Neural progenitor cell (in vitro differentiated cells): ENCODE measurements at regions not wholly inside any gene's neighbourhood (a gene's known extent, or its start where the extent isn't known, plus 50 kb on each side); places are given as distances from the start of the nearest gene placed in this dataset.

Experiments used
- DNase-seq: peaks from one replicate; pipeline ENCODE4 v3.0.0-alpha.2; 2016; ENCODE audit warnings: low spot score
- H2AFZ ChIP-seq: fragments of 200-600 bp; sonication (generic); replicated peaks from 2 replicates; pipeline ENCODE4 v1.6.1; 2016; ENCODE audit warnings: antibody characterized with exemption
- H3F3A ChIP-seq: fragments of 200-600 bp; sonication (generic); 2 replicates; pipeline ENCODE4 v1.6.1; 2016; ENCODE audit warnings: antibody characterized with exemption, low read depth
- H3K27ac ChIP-seq: fragments of 200-600 bp; sonication (generic); 2 replicates; pipeline ENCODE4 v1.5.1; 2016; ENCODE audit warnings: mild to moderate bottlenecking
- H3K27me3 ChIP-seq: fragments of 200-600 bp; sonication (generic); 2 replicates; pipeline ENCODE4 v1.6.1; 2016; ENCODE audit warnings: mild to moderate bottlenecking, moderate library complexity
- H3K36me3 ChIP-seq: fragments of 200-600 bp; sonication (generic); 2 replicates; pipeline ENCODE4 v1.5.1; 2016
- H3K4me1 ChIP-seq: fragments of 200-600 bp; sonication (generic); 2 replicates; pipeline ENCODE4 v1.6.1; 2016; ENCODE audit warnings: mixed run types
- H3K4me2 ChIP-seq: fragments of 200-600 bp; sonication (generic); 2 replicates; pipeline ENCODE4 v1.6.1; 2016
- H3K4me3 ChIP-seq: fragments of 200-600 bp; sonication (generic); 2 replicates; pipeline ENCODE4 v1.5.1; 2016
- H3K79me2 ChIP-seq: fragments of 200-600 bp; sonication (generic); 2 replicates; pipeline ENCODE4 v1.6.1; 2016; ENCODE audit warnings: low read depth
- H3K9ac ChIP-seq: fragments of 200-600 bp; sonication (generic); 2 replicates; pipeline ENCODE4 v1.6.1; 2016
- H3K9me3 ChIP-seq: fragments of 200-600 bp; sonication (generic); 2 replicates; pipeline ENCODE4 v1.5.1; 2016; ENCODE audit warnings: low read depth
- H4K20me1 ChIP-seq: fragments of 200-600 bp; sonication (generic); 2 replicates; pipeline ENCODE4 v1.6.1; 2016; ENCODE audit warnings: low read depth
- H3K27ac Mint-ChIP-seq: 3 replicates; pipeline ENCODE4 v1.8.0; 2021; ENCODE audit warnings: mixed read lengths
- H3K27me3 Mint-ChIP-seq: 2 replicates; pipeline ENCODE4 v1.8.0; 2022; ENCODE audit warnings: low read depth, mild to moderate bottlenecking, inconsistent platforms, moderate library complexity, mixed read lengths; ENCODE audit not compliant: insufficient read depth
- H3K36me3 Mint-ChIP-seq: 3 replicates; pipeline ENCODE4 v1.8.0; 2021; ENCODE audit warnings: mixed read lengths
- H3K4me1 Mint-ChIP-seq: 3 replicates; pipeline ENCODE4 v1.8.0; 2021; ENCODE audit warnings: mixed read lengths
- H3K4me3 Mint-ChIP-seq: 3 replicates; pipeline ENCODE4 v1.8.0; 2021; ENCODE audit warnings: mild to moderate bottlenecking, moderate library complexity, mixed read lengths
- H3K9me3 Mint-ChIP-seq: 3 replicates; pipeline ENCODE4 v1.8.0; 2020; ENCODE audit warnings: mixed read lengths
- EZH2 ChIP-seq: fragments of 200-600 bp; sonication (generic); IDR thresholded peaks from 2 replicates; pipeline ENCODE4 v1.6.1; 2017; ENCODE audit warnings: antibody characterized with exemption, mild to moderate bottlenecking, moderate library complexity
- EZH2phosphoT487 ChIP-seq: fragments of 200-600 bp; sonication (generic); IDR thresholded peaks from 2 replicates; pipeline ENCODE4 v1.6.1; 2017; ENCODE audit warnings: antibody characterized with exemption
- TF ChIP-seq, protein P1 (sequence below): fragments of 200-600 bp; sonication (generic); IDR thresholded peaks from 2 replicates; pipeline ENCODE4 v1.5.1; 2017; ENCODE audit warnings: antibody characterized with exemption, mild to moderate bottlenecking

DNA sequence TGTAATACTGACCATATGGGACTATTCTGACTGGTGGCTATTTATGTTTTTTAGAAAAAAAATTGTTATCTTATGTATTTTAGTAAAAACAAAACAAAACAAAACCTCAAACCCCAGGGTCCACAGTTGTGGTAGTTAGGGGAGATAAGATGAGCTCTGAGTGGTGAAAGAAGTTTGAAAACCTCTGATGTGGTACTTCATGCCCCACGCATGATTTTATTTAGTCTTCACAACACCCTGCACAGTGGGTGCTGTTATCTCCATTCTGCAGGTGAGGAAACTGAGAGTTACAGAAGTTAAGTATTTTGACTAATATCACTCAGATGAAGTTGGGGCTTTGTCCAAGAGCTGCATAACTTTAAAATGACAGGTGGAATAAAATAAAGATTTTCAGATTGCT lies 230.6 kb upstream of the TRPC5 start:
- no peak overlapping the region for H3K27ac Mint-ChIP-seq
- peaks cover 9% of the 10 kb centered on the region for H3F3A ChIP-seq
- no peaks in the 10 kb centered on the region for H3K79me2 ChIP-seq
- H3K9me3 Mint-ChIP-seq: no peaks in the 10 kb centered on the region
- no peak overlapping the region for H3K4me3 ChIP-seq
- DNase-seq: no peak
- peaks cover 23% of the 10 kb centered on the region for H3K4me1 ChIP-seq
- no peak for TF ChIP-seq EZH2
- no peak for TF ChIP-seq EZH2phosphoT487
- TF ChIP-seq, protein P1, sequence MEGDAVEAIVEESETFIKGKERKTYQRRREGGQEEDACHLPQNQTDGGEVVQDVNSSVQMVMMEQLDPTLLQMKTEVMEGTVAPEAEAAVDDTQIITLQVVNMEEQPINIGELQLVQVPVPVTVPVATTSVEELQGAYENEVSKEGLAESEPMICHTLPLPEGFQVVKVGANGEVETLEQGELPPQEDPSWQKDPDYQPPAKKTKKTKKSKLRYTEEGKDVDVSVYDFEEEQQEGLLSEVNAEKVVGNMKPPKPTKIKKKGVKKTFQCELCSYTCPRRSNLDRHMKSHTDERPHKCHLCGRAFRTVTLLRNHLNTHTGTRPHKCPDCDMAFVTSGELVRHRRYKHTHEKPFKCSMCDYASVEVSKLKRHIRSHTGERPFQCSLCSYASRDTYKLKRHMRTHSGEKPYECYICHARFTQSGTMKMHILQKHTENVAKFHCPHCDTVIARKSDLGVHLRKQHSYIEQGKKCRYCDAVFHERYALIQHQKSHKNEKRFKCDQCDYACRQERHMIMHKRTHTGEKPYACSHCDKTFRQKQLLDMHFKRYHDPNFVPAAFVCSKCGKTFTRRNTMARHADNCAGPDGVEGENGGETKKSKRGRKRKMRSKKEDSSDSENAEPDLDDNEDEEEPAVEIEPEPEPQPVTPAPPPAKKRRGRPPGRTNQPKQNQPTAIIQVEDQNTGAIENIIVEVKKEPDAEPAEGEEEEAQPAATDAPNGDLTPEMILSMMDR: no peak
- H3K4me1 Mint-ChIP-seq: peaks cover 5% of the 10 kb centered on the region
- H3K9ac ChIP-seq: no peak overlapping the region
- no peaks in the 10 kb centered on the region for H3K9me3 ChIP-seq
- H3K4me2 ChIP-seq: no peak overlapping the region
- no peaks in the 10 kb centered on the region for H3K27me3 ChIP-seq
- H3K36me3 ChIP-seq: no peaks in the 10 kb centered on the region
- no peaks in the 10 kb centered on the region for H4K20me1 ChIP-seq
- peaks cover 4% of the 10 kb centered on the region for H3K27me3 Mint-ChIP-seq
- no peaks in the 10 kb centered on the region for H3K36me3 Mint-ChIP-seq
- H2AFZ ChIP-seq: no peak overlapping the region
- H3K27ac ChIP-seq: no peak overlapping the region
- H3K4me3 Mint-ChIP-seq: no peak overlapping the region

DNA sequence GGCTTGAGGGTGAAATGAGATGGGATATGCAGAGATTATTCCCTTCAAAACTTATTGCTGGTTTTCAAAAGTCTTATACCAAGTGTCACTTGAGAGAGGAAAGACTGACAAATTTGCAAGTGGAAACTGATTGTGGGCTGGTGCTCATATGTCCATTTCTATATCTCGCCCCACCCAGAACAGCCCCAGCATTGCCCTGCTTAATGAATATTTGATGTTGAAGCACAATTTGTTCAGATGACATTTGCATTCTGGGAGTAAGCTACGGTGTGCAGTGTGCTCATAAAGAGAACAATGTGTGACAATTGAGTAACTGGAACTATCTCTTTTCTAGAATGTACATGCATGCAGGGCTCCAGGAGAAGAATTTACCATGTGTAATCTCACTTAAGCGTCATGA lies 223.5 kb upstream of the TRPC5 start:
- H4K20me1 ChIP-seq: no peaks in the 10 kb centered on the region
- H3K79me2 ChIP-seq: no peaks in the 10 kb centered on the region
- H3K4me2 ChIP-seq: no peak overlapping the region
- DNase-seq: no peak
- H3K4me3 ChIP-seq: no peak overlapping the region
- H3K36me3 ChIP-seq: no peaks in the 10 kb centered on the region
- H3K27ac ChIP-seq: no peak overlapping the region
- H3K27me3 ChIP-seq: no peaks in the 10 kb centered on the region
- no peaks in the 10 kb centered on the region for H3K36me3 Mint-ChIP-seq
- H2AFZ ChIP-seq: peak overlapping the region; percentile 31
- TF ChIP-seq, protein P1: no peak
- TF ChIP-seq EZH2 (no peak), EZH2phosphoT487 (no peak)
- no peak overlapping the region for H3K27ac Mint-ChIP-seq
- H3K4me1 Mint-ChIP-seq: peaks cover 5% of the 10 kb centered on the region
- H3K9me3 ChIP-seq: no peaks in the 10 kb centered on the region
- peaks cover 2% of the 10 kb centered on the region for H3K27me3 Mint-ChIP-seq
- no peaks in the 10 kb centered on the region for H3K9me3 Mint-ChIP-seq
- H3K9ac ChIP-seq: no peak overlapping the region
- H3K4me1 ChIP-seq: peaks cover 3% of the 10 kb centered on the region
- H3K4me3 Mint-ChIP-seq: no peak overlapping the region
- H3F3A ChIP-seq: peaks cover 4% of the 10 kb centered on the region

DNA sequence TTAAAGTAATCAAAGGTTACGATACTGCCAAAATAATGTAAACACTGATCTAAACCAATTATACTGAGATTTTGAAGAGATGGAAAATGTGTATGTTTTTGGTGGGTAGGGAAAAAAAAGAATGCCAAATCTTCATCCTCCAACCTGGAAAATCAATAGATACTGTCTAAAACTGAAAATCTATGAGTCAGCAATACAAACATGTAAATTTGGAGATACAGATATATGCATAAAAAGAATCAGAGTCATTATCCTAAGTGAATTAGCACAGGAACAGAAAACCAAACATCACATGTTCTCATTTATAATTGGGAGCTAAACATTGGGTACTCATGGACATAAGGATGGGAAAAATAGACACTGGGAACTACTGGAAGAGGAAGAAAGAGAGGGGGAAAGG lies 197.4 kb upstream of the TRPC5 start:
- no peaks in the 10 kb centered on the region for H3K36me3 ChIP-seq
- H3K4me3 ChIP-seq: no peak overlapping the region
- no peaks in the 10 kb centered on the region for H3K36me3 Mint-ChIP-seq
- no peaks in the 10 kb centered on the region for H4K20me1 ChIP-seq
- no peak for DNase-seq
- no peak for TF ChIP-seq EZH2phosphoT487
- TF ChIP-seq EZH2: no peak
- TF ChIP-seq, protein P1: no peak
- no peak overlapping the region for H2AFZ ChIP-seq
- H3K27ac Mint-ChIP-seq: no peak overlapping the region
- H3K4me3 Mint-ChIP-seq: no peak overlapping the region
- H3K9me3 Mint-ChIP-seq: no peaks in the 10 kb centered on the region
- H3K9me3 ChIP-seq: no peaks in the 10 kb centered on the region
- no peaks in the 10 kb centered on the region for H3K27me3 Mint-ChIP-seq
- no peaks in the 10 kb centered on the region for H3K4me1 Mint-ChIP-seq
- no peaks in the 10 kb centered on the region for H3K27me3 ChIP-seq
- no peaks in the 10 kb centered on the region for H3F3A ChIP-seq
- no peak overlapping the region for H3K27ac ChIP-seq
- no peak overlapping the region for H3K4me2 ChIP-seq
- no peak overlapping the region for H3K9ac ChIP-seq
- H3K4me1 ChIP-seq: no peaks in the 10 kb centered on the region
- H3K79me2 ChIP-seq: no peaks in the 10 kb centered on the region

DNA sequence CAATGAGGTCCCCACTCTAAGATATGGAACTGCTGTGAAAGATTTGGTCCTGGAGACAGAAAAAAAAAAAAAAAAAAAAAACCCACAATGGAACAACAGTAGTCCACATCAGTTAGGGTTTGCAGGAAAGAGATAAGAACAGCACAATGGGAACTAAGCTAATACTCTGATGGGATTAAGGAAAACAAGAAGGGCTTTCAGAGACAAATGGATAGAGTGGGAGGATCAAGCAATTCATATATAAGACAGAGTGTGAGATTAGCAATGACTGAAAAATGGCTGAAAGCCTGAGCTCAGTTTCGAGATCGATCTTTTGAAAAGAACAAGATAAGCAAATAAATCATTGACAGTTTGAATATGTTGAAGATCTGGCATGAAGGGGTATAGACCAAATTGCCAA lies 188.4 kb upstream of the TRPC5 start:
- Histone ChIP-seq H3F3A (peaks cover 7% of the 10 kb centered on the region), H3K9me3 (no peaks in the 10 kb centered on the region), H3K9ac (no peak overlapping the region), H3K4me1 (peaks cover 14% of the 10 kb centered on the region), H3K79me2 (no peaks in the 10 kb centered on the region), H4K20me1 (peaks cover 6% of the 10 kb centered on the region), H3K27ac (no peak overlapping the region), H2AFZ (no peak overlapping the region), H3K27me3 (peaks cover 24% of the 10 kb centered on the region), H3K36me3 (no peaks in the 10 kb centered on the region), H3K4me2 (peak overlapping the region; percentile 43), H3K4me3 (no peak overlapping the region)
- H3K9me3 Mint-ChIP-seq: no peaks in the 10 kb centered on the region
- H3K27ac Mint-ChIP-seq: no peak overlapping the region
- H3K36me3 Mint-ChIP-seq: no peaks in the 10 kb centered on the region
- TF ChIP-seq EZH2phosphoT487 (peak; percentile 72), EZH2 (no peak)
- TF ChIP-seq, protein P1: no peak
- no peaks in the 10 kb centered on the region for H3K27me3 Mint-ChIP-seq
- peaks cover 14% of the 10 kb centered on the region for H3K4me1 Mint-ChIP-seq
- H3K4me3 Mint-ChIP-seq: no peak overlapping the region
- DNase-seq: peak; percentile 57
